ENCODE measurements at regions not wholly inside any gene's neighbourhood (a gene's known extent, or its start where the extent isn't known, plus 50 kb on each side); places are given as distances from the start of the nearest gene placed in this dataset.

- no peaks in the 10 kb centered on the region for H4K20me1 ChIP-seq (ENCODE audit: insufficient read depth, low read length)
- H3K4me1 ChIP-seq (ENCODE audit: insufficient read depth, low read length, poor library complexity, severe bottlenecking), result no peaks in the 10 kb centered on the region
- POLR2A ChIA-PET, result no interaction called here
- no peak overlapping the region for H3K27ac ChIP-seq (ENCODE audit: low read depth, low read length, poor library complexity, severe bottlenecking)
- intact Hi-C loops (cut with micrococcal nuclease; ENCODE audit: unreplicated experiment), result no loop called here
- H3K4me3 ChIP-seq (ENCODE audit: low read depth, low read length, poor library complexity, severe bottlenecking), result no peak overlapping the region
- no peak overlapping the region for H3K4me2 ChIP-seq (ENCODE audit: low read length)
- CTCF ChIA-PET (ENCODE audit: unreplicated experiment), result no interaction called here
- BruUV-seq (replicated peaks), result no TSS peak
- no peak overlapping the region for H2AFZ ChIP-seq (ENCODE audit: low read length)
- no peaks in the 10 kb centered on the region for H3K9me2 ChIP-seq (ENCODE audit: insufficient read depth, low read length)
- no peaks in the 10 kb centered on the region for H3K9me3 ChIP-seq (ENCODE audit: low read length)
- TF ChIP-seq EZH2phosphoT487 (IDR thresholded peaks at IDR 0.05; ENCODE audit: borderline replicate concordance, low read depth, low read length), result no peak
- TF ChIP-seq, protein P1, sequence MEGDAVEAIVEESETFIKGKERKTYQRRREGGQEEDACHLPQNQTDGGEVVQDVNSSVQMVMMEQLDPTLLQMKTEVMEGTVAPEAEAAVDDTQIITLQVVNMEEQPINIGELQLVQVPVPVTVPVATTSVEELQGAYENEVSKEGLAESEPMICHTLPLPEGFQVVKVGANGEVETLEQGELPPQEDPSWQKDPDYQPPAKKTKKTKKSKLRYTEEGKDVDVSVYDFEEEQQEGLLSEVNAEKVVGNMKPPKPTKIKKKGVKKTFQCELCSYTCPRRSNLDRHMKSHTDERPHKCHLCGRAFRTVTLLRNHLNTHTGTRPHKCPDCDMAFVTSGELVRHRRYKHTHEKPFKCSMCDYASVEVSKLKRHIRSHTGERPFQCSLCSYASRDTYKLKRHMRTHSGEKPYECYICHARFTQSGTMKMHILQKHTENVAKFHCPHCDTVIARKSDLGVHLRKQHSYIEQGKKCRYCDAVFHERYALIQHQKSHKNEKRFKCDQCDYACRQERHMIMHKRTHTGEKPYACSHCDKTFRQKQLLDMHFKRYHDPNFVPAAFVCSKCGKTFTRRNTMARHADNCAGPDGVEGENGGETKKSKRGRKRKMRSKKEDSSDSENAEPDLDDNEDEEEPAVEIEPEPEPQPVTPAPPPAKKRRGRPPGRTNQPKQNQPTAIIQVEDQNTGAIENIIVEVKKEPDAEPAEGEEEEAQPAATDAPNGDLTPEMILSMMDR (conservative IDR thresholded peaks at IDR 0.05; ENCODE audit: low read length), result no peak
- no peak for DNase-seq (ENCODE audit: low spot score)
- no peaks in the 10 kb centered on the region for H3K36me3 ChIP-seq (ENCODE audit: insufficient read depth, low read length)
- no peaks in the 10 kb centered on the region for H3K79me2 ChIP-seq (ENCODE audit: insufficient read depth, low read depth, low read length)
These were observed 111.0 kb downstream of the GYPC start for GRCh38 chr2:126766969-126767296.

GRCh38 chr2:126769118-126769517 is 113.2 kb downstream of the GYPC start:
- Histone ChIP-seq H3K36me3 (ENCODE audit: insufficient read depth, low read length) (no peaks in the 10 kb centered on the region), H3K79me2 (ENCODE audit: insufficient read depth, low read depth, low read length) (no peaks in the 10 kb centered on the region), H2AFZ (ENCODE audit: low read length) (no peak overlapping the region), H3K4me1 (ENCODE audit: insufficient read depth, low read length, poor library complexity, severe bottlenecking) (no peaks in the 10 kb centered on the region), H3K4me2 (ENCODE audit: low read length) (no peak overlapping the region), H3K9me3 (ENCODE audit: low read length) (no peaks in the 10 kb centered on the region), H4K20me1 (ENCODE audit: insufficient read depth, low read length) (no peaks in the 10 kb centered on the region), H3K9me2 (ENCODE audit: insufficient read depth, low read length) (no peaks in the 10 kb centered on the region), H3K4me3 (ENCODE audit: low read depth, low read length, poor library complexity, severe bottlenecking) (no peak overlapping the region), H3K27ac (ENCODE audit: low read depth, low read length, poor library complexity, severe bottlenecking) (no peak overlapping the region)
- BruUV-seq (replicated peaks), result no TSS peak
- ChIA-PET POLR2A (no interaction called here), CTCF (ENCODE audit: unreplicated experiment) (no interaction called here)
- no peak for TF ChIP-seq EZH2phosphoT487 (IDR thresholded peaks at IDR 0.05; ENCODE audit: borderline replicate concordance, low read depth, low read length)
- TF ChIP-seq, protein P1 (conservative IDR thresholded peaks at IDR 0.05; ENCODE audit: low read length), result peak; percentile 42
- intact Hi-C loops (cut with micrococcal nuclease; ENCODE audit: unreplicated experiment), result no loop called here
- DNase-seq (ENCODE audit: low spot score), result peak; percentile 14

DNA sequence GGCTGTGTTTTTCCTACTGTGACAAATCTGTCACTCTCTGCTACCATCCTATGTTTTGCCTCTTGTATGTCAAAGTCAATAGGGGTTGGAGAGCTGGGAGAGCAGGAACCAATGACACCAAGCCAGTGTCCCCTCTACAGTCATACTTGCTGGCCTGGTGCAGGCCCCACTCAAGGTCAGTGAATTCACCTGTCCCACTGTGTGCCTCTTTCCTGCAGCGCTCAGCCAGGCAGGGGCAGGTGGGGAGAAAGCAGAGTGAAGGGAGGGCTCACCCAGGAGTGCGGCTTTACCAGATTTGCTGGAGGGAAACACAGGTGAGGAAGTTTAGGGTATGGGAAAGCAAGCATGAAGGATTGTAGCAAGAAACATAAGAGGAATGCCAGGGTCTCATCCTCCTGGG is 114.5 kb downstream of the GYPC start:
- Histone ChIP-seq H3K4me1 (ENCODE audit: insufficient read depth, low read length, poor library complexity, severe bottlenecking) (no peaks in the 10 kb centered on the region), H3K9me2 (ENCODE audit: insufficient read depth, low read length) (no peaks in the 10 kb centered on the region), H3K36me3 (ENCODE audit: insufficient read depth, low read length) (no peaks in the 10 kb centered on the region), H2AFZ (ENCODE audit: low read length) (no peak overlapping the region), H3K4me3 (ENCODE audit: low read depth, low read length, poor library complexity, severe bottlenecking) (no peak overlapping the region), H3K9me3 (ENCODE audit: low read length) (no peaks in the 10 kb centered on the region), H3K4me2 (ENCODE audit: low read length) (no peak overlapping the region), H3K27ac (ENCODE audit: low read depth, low read length, poor library complexity, severe bottlenecking) (no peak overlapping the region), H3K79me2 (ENCODE audit: insufficient read depth, low read depth, low read length) (no peaks in the 10 kb centered on the region), H4K20me1 (ENCODE audit: insufficient read depth, low read length) (no peaks in the 10 kb centered on the region)
- POLR2A ChIA-PET, result no interaction called here
- intact Hi-C loops (cut with micrococcal nuclease; ENCODE audit: unreplicated experiment), result loop anchor here (10.0 kb wide), 3 partner anchors 136 to 1026 kb away; no protein-coding TSS in a partner anchor
- CTCF ChIA-PET (ENCODE audit: unreplicated experiment), result no interaction called here
- BruUV-seq (replicated peaks), result no TSS peak
- no peak for DNase-seq (ENCODE audit: low spot score)
- TF ChIP-seq, protein P1 (conservative IDR thresholded peaks at IDR 0.05; ENCODE audit: low read length), result no peak
- TF ChIP-seq EZH2phosphoT487 (IDR thresholded peaks at IDR 0.05; ENCODE audit: borderline replicate concordance, low read depth, low read length), result no peak

All from OCI-LY7 (cell line).